ENCODE measurements at regions not wholly inside any gene's neighbourhood (a gene's known extent, or its start where the extent isn't known, plus 50 kb on each side); places are given as distances from the start of the nearest gene placed in this dataset.

- TF ChIP-seq CTCF (optimal IDR thresholded peaks at IDR 0.05 in 1 of 3, IDR thresholded peaks at IDR 0.05 in 1 of 3, conservative IDR thresholded peaks at IDR 0.05 in 1 of 3; ENCODE audit: extremely low read depth in 1 of 3, insufficient read depth in 2 of 3, low read length in 3 of 3): no peak
- TF ChIP-seq EZH2 (IDR thresholded peaks at IDR 0.05; ENCODE audit: low read length): no peak
These were observed 279.7 kb downstream of the CDC5L start for GRCh38 chr6:44667226-44667625.
